ENCODE measurements at regions not wholly inside any gene's neighbourhood (a gene's known extent, or its start where the extent isn't known, plus 50 kb on each side); places are given as distances from the start of the nearest gene placed in this dataset.

DNA sequence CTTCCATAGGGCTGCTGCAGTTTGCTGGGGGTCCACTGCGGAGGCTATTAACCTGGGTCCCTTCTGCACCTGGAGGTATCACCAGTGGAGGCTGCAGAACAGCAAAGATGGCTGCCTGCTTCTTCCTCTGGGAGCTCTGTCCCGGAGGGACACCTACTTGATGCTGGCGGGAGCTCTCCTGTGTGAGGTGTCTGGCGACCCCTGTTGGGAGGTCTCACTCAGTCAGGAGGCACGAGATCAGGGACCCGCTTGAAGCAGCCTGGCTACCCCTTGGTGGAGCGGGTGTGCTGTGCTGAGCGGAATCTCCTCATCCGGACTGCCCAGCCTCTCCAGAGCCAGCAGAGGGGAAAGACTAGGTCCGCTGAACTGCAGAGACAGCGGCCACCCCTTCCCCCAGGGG, 56.0 kb upstream of the CTXND1 start:
- Mint-ChIP-seq H3K4me3 (no peak overlapping the region), H3K4me1 (ENCODE audit: low read depth in 2 of 2) (no peaks in the 10 kb centered on the region), H3K27me3 (peaks cover 47 to 55% of the 10 kb centered on the region in 2 donors), H3K36me3 (ENCODE audit: insufficient read depth) (no peaks in the 10 kb centered on the region), H3K27ac (no peak overlapping the region), H3K9me3 (no peaks in the 10 kb centered on the region)
- ATAC-seq (replicated peaks) = no peak
- no peak for DNase-seq

DNA sequence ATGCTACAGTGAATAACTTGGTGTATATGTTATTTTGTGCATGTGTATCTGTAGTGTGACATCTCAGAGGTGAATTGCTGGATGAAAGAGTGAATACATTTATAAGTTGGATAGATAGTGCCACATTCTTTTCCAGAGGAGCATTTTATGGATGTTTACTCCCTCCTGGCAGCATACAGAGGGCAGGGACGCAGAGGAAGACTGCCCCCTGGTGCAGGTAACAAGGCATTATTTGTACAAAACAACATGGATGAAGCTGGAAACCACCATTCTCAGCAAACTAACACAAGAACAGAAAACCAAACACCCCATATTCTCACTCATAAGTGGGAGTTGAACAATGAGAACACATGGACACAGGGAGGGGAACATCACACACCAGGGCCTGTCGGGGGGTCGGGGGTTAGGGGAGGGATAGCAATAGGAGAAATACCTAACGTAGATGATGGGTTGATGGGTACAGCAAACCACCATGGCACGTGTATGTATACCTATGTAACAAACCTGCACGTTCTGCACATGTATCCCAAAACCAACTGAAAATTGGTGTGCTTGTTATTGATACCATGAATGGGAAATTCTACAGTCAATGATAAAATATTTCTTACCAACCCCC, 57.9 kb upstream of the CTXND1 start:
- H3K36me3 Mint-ChIP-seq (ENCODE audit: insufficient read depth) = no peaks in the 10 kb centered on the region
- H3K27me3 Mint-ChIP-seq = peaks cover 56 to 69% of the 10 kb centered on the region in 2 donors
- no peak overlapping the region for H3K4me3 Mint-ChIP-seq
- H3K4me1 Mint-ChIP-seq (ENCODE audit: low read depth in 2 of 2) = no peaks in the 10 kb centered on the region
- ATAC-seq (replicated peaks) = no peak
- no peak overlapping the region for H3K27ac Mint-ChIP-seq
- no peaks in the 10 kb centered on the region for H3K9me3 Mint-ChIP-seq
- DNase-seq = no peak

DNA sequence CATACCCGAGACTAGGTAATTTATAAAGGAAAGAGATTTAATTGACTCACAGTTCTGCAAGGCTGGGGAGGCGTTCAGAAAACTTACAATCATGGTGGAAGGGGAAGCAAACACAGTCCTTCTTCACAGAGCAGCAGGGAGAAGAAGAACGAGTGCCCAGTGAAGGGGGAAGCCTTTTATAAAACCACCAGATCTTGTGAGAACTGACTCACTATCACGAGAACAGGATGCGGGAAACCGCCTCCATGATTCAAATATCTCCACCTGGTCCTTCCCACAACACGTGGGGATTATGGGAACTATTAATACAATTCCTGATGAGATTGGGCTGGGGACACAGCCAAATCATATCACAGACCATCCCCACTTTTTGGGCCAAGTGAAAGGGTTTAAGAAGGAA, 58.8 kb upstream of the CTXND1 start:
- H3K36me3 Mint-ChIP-seq (ENCODE audit: insufficient read depth) = no peaks in the 10 kb centered on the region
- no peak overlapping the region for H3K4me3 Mint-ChIP-seq
- ATAC-seq (replicated peaks) (no peak), DNase-seq (no peak)
- H3K4me1 Mint-ChIP-seq (ENCODE audit: low read depth in 2 of 2) = no peaks in the 10 kb centered on the region
- no peak overlapping the region for H3K27ac Mint-ChIP-seq
- H3K27me3 Mint-ChIP-seq = peaks cover 61 to 75% of the 10 kb centered on the region in 2 donors
- H3K9me3 Mint-ChIP-seq = no peaks in the 10 kb centered on the region

DNA sequence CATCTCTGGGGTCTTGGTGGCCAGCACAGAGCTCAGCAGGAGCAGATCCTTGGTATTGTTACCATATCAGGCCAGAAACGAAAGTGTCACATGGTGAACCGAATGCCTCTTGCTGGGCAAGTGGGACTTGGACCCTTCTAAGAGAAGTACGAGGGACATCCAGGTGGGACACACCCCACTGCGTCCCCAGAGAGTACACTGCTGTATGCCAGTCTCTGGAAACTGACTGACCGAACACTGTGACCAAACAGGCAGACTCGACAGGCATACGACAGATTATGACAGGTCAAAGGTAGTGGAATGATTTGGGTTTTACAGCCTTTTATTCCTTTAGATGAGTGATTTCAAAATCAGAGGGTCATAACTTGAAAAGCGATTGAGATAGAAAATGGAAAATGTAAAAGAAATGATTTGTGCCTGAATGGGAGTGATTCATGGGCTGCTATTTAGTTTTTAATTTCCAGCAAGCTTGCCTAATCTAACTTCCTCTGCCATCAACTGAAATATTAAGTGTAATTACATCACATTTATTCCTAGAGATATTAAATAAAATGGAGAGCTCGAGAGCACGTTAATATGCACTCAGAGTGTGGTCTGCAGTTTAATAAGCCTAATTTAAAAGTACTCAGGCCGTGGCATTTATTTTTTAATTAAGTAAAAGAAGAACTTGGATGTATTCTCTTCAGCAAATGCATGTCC, 63.4 kb upstream of the CTXND1 start:
- no peak for DNase-seq
- Mint-ChIP-seq H3K4me1 (ENCODE audit: low read depth in 2 of 2) (no peaks in the 10 kb centered on the region), H3K27me3 (peaks cover 38 to 53% of the 10 kb centered on the region in 2 donors), H3K36me3 (ENCODE audit: insufficient read depth) (no peaks in the 10 kb centered on the region), H3K4me3 (no peak overlapping the region), H3K9me3 (no peaks in the 10 kb centered on the region), H3K27ac (no peak overlapping the region)
- ATAC-seq (replicated peaks) = no peak

DNA sequence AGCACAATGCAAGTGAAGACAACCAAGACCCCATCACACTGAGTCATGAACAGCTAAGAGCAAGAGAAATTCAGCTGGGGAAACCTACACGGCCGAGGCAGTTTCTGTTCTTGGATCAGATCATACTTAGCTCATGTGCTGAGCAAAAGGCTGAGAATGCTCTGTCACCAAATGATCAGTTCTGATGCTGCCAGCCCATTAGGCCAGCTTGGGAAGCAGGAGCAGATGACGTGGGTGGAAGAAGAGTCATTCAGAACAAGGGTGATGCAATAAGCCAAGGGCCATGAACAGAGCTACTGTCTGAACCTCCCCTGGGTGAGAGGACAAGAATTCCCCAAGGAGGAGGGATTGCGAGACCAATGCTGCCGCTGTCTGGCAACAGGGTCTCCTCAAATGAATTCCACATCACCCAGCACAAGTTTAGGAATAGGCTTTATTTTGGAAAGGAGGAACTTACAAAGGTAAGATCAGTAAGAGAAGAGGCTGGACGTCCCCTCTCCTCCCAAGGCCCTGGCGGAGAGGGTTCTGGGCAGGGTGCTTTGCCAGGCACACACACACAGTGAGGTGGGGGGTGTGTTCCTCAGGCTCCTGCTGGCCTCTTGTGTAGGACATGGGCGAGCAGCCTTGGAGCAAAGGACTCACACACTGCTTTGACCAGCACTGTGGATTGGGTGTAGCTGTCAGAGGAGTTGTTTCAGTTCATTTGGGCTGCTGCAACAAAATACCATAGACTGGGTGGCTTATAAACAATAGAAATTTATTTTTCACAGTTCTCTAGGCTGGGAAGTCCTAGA, 65.6 kb upstream of the CTXND1 start:
- no peaks in the 10 kb centered on the region for H3K9me3 Mint-ChIP-seq

DNA sequence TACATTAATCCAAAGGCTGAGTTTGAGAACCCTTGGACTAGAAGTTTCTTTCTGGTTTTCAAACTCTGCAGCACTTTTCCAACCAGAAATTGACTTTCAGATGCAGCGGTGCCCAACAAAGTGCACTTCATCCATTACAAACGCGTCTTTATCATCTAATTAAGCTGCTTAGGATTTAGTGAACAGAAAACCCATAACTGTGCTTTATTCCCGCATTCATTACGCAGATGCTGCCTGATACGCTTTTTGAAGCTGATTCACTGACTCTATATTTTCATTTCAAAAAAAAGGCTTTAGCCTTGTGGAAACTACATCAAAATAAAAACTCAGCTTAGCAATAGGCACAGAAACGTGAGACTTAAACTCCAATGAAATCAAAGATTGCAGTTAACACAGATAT, 69.8 kb upstream of the CTXND1 start:
- Mint-ChIP-seq H3K9me3 (no peaks in the 10 kb centered on the region), H3K27me3 (peaks cover 38 to 54% of the 10 kb centered on the region in 2 donors), H3K27ac (no peak overlapping the region), H3K36me3 (ENCODE audit: insufficient read depth) (no peaks in the 10 kb centered on the region), H3K4me3 (no peak overlapping the region), H3K4me1 (ENCODE audit: low read depth in 2 of 2) (no peaks in the 10 kb centered on the region)
- no peak for DNase-seq
- no peak for ATAC-seq (replicated peaks)

More for the DNA sequence above, 65.6 kb upstream of the CTXND1 start:
- Mint-ChIP-seq H3K4me1 (ENCODE audit: low read depth in 2 of 2) (no peaks in the 10 kb centered on the region), H3K27ac (no peak overlapping the region), H3K4me3 (no peak overlapping the region), H3K36me3 (ENCODE audit: insufficient read depth) (no peaks in the 10 kb centered on the region), H3K27me3 (peaks cover 41 to 57% of the 10 kb centered on the region in 2 donors)
- ATAC-seq (replicated peaks) (no peak), DNase-seq (no peak)

DNA sequence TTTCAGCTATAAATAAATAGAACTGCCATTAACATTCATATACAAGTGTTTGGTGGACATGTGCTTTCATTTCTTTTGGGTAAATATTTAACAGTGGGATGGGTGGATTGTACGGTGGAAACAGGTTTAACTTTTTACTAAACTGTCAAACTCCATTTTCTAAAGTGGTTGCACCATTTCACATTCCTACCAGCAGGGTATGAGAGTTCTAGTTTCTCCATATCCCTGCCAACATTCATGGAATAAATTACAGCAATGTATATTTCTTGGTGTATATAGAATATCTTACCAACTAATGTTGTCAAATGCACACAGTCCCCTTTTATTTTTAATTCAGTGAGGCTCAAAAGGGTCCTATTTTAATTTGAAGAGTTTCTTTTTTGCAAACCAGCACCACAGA, 71.3 kb upstream of the CTXND1 start:
- H3K9me3 Mint-ChIP-seq = no peaks in the 10 kb centered on the region
- ATAC-seq (replicated peaks) (no peak), DNase-seq (no peak)
- H3K4me1 Mint-ChIP-seq (ENCODE audit: low read depth in 2 of 2) = no peaks in the 10 kb centered on the region
- H3K27me3 Mint-ChIP-seq = peaks cover 28 to 47% of the 10 kb centered on the region in 2 donors
- no peak overlapping the region for H3K27ac Mint-ChIP-seq
- H3K36me3 Mint-ChIP-seq (ENCODE audit: insufficient read depth) = no peaks in the 10 kb centered on the region
- H3K4me3 Mint-ChIP-seq = no peak overlapping the region

DNA sequence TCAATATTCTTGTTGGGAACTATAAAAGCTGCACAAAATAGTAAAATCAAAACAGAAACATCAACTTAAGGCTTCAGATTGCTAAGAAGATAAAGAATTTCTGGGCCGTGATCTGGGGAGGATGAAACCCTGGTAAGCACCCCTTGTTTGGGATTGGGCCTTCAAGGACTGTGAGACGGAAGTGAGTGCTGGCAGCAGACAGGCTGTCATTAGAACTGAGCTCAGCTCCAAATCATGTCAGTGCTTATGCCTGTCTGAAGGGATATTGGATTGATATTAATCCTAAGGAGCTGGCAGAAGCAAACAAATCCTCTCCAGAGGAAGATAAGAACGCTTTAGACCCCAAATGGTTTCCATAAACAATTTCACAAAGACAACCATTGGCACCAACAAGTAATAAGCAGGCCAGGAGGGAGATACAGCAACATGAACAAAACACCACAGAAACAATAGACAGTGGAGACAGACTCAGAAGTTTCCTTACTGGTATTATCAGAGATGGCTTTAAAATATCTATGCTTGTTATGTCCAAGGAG, 72.6 kb upstream of the CTXND1 start:
- Mint-ChIP-seq H3K36me3 (ENCODE audit: insufficient read depth) (no peaks in the 10 kb centered on the region), H3K27ac (no peak overlapping the region), H3K27me3 (peaks cover 28 to 58% of the 10 kb centered on the region in 2 donors), H3K4me3 (no peak overlapping the region), H3K9me3 (no peaks in the 10 kb centered on the region), H3K4me1 (ENCODE audit: low read depth in 2 of 2) (no peaks in the 10 kb centered on the region)
- ATAC-seq (replicated peaks) (no peak), DNase-seq (no peak)

DNA sequence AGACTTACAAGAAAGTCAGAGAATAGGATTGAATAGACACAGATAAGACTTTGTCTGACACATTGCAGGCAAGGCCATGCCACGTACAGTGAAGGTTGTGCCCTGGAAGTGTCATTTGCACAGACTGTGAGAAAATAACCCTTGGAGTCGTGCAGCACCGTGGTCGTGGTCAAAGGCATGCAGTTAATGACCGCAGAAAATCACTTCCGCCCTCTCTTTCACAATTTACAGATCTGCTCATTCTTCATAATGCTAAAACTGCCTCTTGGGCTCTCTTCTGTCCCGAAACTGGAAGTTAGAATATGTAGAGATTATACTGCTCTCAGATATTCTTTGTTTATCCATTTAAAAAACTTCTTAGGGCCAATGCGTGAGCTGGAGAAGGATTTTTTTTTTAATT, 73.2 kb upstream of the CTXND1 start:
- Mint-ChIP-seq H3K36me3 (ENCODE audit: insufficient read depth) (no peaks in the 10 kb centered on the region), H3K27me3 (peaks cover 28 to 60% of the 10 kb centered on the region in 2 donors), H3K27ac (no peak overlapping the region), H3K4me1 (ENCODE audit: low read depth in 2 of 2) (no peaks in the 10 kb centered on the region), H3K4me3 (no peak overlapping the region), H3K9me3 (no peaks in the 10 kb centered on the region)
- no peak for DNase-seq
- ATAC-seq (replicated peaks) = no peak

DNA sequence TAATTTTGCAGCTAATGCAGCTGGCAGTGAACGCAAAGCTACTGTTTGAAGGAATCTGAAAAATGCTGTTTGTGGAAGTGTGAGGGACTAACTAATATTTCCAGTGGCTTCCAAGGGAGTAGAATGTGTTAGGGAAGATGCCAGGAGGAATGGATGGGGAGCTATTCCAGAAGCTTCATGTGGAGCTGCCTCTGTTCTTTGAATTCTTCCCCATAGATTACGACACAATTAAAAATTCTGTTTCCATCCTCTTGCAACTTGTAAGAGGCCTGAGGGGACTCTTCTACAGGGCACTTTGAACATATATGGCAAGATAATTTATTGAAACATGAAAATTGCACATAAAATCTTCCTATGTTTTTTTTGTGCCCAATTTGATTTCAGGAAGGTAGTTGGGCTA, 74.3 kb upstream of the CTXND1 start:
- DNase-seq (no peak), ATAC-seq (replicated peaks) (no peak)
- peaks cover 23 to 52% of the 10 kb centered on the region in 2 donors for H3K27me3 Mint-ChIP-seq
- no peaks in the 10 kb centered on the region for H3K9me3 Mint-ChIP-seq
- no peak overlapping the region for H3K27ac Mint-ChIP-seq
- no peaks in the 10 kb centered on the region for H3K4me1 Mint-ChIP-seq (ENCODE audit: low read depth in 2 of 2)
- no peak overlapping the region for H3K4me3 Mint-ChIP-seq
- no peaks in the 10 kb centered on the region for H3K36me3 Mint-ChIP-seq (ENCODE audit: insufficient read depth)

DNA sequence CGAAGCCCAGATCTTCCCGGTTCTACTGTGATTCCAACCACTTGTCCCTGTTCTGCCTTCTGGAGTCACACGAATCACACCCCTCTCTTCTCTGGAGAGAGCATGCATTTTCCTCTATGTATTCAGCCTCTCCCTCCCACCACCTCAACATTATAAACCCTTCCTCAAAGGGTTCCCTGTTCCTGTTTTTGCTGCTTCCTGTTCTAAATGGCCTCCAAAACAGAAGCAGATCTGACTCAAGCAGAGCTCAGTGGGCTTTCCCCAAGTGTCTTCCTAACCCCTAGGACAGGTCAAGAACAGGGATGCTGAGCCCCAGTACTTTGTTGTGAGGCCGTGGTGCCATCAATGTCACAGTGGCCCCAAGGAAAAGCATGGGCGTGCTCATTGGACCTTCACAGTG, 75.7 kb upstream of the ARNT2 start:
- Mint-ChIP-seq H3K9me3 (no peaks in the 10 kb centered on the region), H3K27ac (no peak overlapping the region), H3K27me3 (peaks cover 7 to 59% of the 10 kb centered on the region in 2 donors), H3K4me1 (ENCODE audit: low read depth in 2 of 2) (peaks cover 0 to 2% of the 10 kb centered on the region in 2 donors), H3K4me3 (no peak overlapping the region), H3K36me3 (ENCODE audit: insufficient read depth) (no peaks in the 10 kb centered on the region)
- ATAC-seq (replicated peaks) = no peak
- no peak for DNase-seq

DNA sequence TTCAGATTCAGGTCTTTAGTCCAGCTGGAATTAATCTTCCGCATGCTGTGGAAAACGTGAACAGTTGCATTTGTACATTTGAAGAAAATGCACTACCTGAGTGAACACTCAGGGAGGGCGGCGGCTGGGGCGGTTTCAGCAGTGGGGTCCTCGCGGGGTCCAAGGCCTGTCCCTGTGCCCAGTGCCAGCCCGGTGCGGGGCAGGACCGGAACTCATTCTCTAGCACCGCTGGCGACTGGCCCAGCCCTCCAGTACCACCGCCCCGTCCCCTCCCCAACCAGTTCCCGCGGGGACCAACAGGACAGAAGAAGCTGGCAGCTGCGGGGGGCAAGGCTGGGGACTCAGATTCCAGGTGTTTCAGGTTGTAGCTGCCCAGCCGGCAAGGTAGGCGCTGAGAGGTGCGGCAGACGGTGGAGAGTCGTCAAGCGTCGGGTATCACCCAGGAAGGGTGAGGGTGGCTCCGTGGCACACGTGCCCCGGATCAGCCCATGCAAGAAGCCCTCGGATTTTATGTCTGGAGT, 72.2 kb upstream of the ARNT2 start:
- Mint-ChIP-seq H3K27me3 (peaks cover 17 to 58% of the 10 kb centered on the region in 2 donors), H3K27ac (no peak overlapping the region), H3K9me3 (no peaks in the 10 kb centered on the region), H3K36me3 (ENCODE audit: insufficient read depth) (no peaks in the 10 kb centered on the region), H3K4me1 (ENCODE audit: low read depth in 2 of 2) (peaks cover 0 to 2% of the 10 kb centered on the region in 2 donors), H3K4me3 (no peak overlapping the region)
- ATAC-seq (replicated peaks) (no peak), DNase-seq (no peak)

DNA sequence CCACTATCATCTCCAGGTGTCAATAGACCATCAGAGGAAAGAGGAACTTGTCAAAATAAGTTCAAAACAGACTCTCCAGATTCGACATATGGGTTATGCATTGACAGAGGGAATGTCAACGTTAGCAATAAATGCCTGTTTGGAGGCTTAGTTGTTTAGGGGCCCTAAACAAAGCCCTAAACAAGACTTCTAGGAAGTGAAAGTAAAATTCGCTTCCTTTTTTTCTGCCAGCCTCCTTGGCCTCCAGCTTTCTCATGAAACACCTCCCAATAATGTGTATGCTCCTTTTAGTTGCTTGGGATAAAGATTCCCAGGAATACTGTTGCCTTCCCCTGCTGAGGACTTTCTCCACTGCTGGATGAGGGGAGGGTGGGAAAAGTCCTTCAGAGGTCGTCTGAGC, 70.9 kb upstream of the ARNT2 start:
- Mint-ChIP-seq H3K9me3 (no peaks in the 10 kb centered on the region), H3K27ac (no peak overlapping the region), H3K36me3 (ENCODE audit: insufficient read depth) (no peaks in the 10 kb centered on the region), H3K4me1 (ENCODE audit: low read depth in 2 of 2) (peaks cover 0 to 2% of the 10 kb centered on the region in 2 donors), H3K4me3 (no peak overlapping the region), H3K27me3 (peaks cover 26 to 50% of the 10 kb centered on the region in 2 donors)
- ATAC-seq (replicated peaks) (no peak), DNase-seq (no peak)

Data from effector memory CD8-positive, alpha-beta T cell (primary cell).